Ascending aorta (tissue), 2 donors: ENCODE measurements at regions not wholly inside any gene's neighbourhood (a gene's known extent, or its start where the extent isn't known, plus 50 kb on each side); places are given as distances from the start of the nearest gene placed in this dataset.
A peak's percentile ranks its signal among the peaks of the same experiment; 100 is the strongest.
"Not testable (repeated sequence)": the region's sequence is repeated elsewhere in the genome, so short reads cannot be mapped to it uniquely, and the experiment has no call there.

Experiments used
- DNase-seq, 2 donors: peaks; one replicate each; pipeline ENCODE4 v3.0.0-alpha.2; 2019; ENCODE audit warnings: low spot score in 2 of 2
- H3K27ac ChIP-seq, 2 donors: fragments of 200-600 bp; sonication (generic); one replicate each; pipeline ENCODE4 v1.5.1; 2016 to 2017; ENCODE audit warnings: mild to moderate bottlenecking in 1 of 2
- H3K27me3 ChIP-seq: fragments of 200-600 bp; sonication (generic); one replicate; pipeline ENCODE4 v1.5.1; 2017
- H3K36me3 ChIP-seq, 2 donors: fragments of 200-600 bp; sonication (generic); one replicate each; pipeline ENCODE4 v1.5.1; 2016
- H3K4me1 ChIP-seq, 2 donors: fragments of 200-600 bp; sonication (generic); one replicate each; pipeline ENCODE4 v1.5.1; 2016 to 2017; ENCODE audit warnings: mild to moderate bottlenecking in 1 of 2
- H3K4me3 ChIP-seq, 2 donors: fragments of 200-600 bp; sonication (generic); one replicate each; pipeline ENCODE4 v1.5.1; 2016 to 2017; ENCODE audit warnings: mild to moderate bottlenecking in 1 of 2
- H3K9me3 ChIP-seq, 2 donors: fragments of 200-600 bp; sonication (generic); one replicate each; pipeline ENCODE4 v1.5.1; 2016
- intact Hi-C: fragments of 100-400 bp; cut with DNase I; formaldehyde crosslinking; loops from one replicate; pipeline ENCODE4 v1.15.1; 2023
- TF ChIP-seq, protein P1 (sequence below), 3 experiments: fragments of 200-600 bp in 2 of 3; fragments of 450-650 bp in 1 of 3; sonication (generic) in 2 of 3; IDR thresholded peaks; one replicate each; pipeline ENCODE4 v1.5.1; 2016 to 2019; ENCODE audit warnings: antibody characterized with exemption in 3 of 3, mild to moderate bottlenecking in 1 of 3, moderate library complexity in 1 of 3

DNA sequence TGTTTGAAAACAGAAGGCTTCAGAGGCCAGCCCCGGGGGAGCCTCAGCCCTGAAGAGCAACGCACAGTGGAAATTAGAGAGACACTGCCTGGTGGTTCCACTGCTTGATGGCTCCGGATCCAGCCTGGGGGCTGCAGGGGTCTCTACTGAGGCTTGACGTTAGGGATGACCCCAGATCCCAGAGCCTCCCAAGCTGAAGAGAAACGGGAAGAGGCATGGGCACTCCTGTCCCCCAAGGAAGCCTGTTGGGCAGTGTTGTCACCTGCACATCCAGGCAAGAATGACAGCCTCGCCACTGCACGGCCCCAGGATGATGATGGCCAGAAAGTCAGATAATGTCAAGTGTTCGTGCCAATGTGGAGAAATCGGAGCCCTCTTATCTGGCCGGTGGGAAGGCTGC lies 56.8 kb upstream of the FGF3 start:
- H3K9me3 ChIP-seq, result no peaks in the 10 kb centered on the region
- DNase-seq, result peak in 1 of 2 donors; percentile 41
- H3K4me3 ChIP-seq, result no peak overlapping the region
- H3K36me3 ChIP-seq, result no peaks in the 10 kb centered on the region
- intact Hi-C loops, result no loop called here
- TF ChIP-seq, protein P1, sequence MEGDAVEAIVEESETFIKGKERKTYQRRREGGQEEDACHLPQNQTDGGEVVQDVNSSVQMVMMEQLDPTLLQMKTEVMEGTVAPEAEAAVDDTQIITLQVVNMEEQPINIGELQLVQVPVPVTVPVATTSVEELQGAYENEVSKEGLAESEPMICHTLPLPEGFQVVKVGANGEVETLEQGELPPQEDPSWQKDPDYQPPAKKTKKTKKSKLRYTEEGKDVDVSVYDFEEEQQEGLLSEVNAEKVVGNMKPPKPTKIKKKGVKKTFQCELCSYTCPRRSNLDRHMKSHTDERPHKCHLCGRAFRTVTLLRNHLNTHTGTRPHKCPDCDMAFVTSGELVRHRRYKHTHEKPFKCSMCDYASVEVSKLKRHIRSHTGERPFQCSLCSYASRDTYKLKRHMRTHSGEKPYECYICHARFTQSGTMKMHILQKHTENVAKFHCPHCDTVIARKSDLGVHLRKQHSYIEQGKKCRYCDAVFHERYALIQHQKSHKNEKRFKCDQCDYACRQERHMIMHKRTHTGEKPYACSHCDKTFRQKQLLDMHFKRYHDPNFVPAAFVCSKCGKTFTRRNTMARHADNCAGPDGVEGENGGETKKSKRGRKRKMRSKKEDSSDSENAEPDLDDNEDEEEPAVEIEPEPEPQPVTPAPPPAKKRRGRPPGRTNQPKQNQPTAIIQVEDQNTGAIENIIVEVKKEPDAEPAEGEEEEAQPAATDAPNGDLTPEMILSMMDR (IDR thresholded peaks at IDR 0.05), result no peak
- H3K27ac ChIP-seq, result no peak overlapping the region
- no peaks in the 10 kb centered on the region for H3K27me3 ChIP-seq
- H3K4me1 ChIP-seq, result no peaks in the 10 kb centered on the region

GRCh38 chr11:69877235-69877634 lies 58.0 kb upstream of the FGF3 start:
- no peaks in the 10 kb centered on the region for H3K9me3 ChIP-seq
- no peak overlapping the region for H3K27ac ChIP-seq
- H3K4me3 ChIP-seq, result no peak overlapping the region
- peak in 1 of 2 donors; percentile 60 for DNase-seq
- H3K4me1 ChIP-seq, result no peaks in the 10 kb centered on the region
- H3K36me3 ChIP-seq, result no peaks in the 10 kb centered on the region
- no peaks in the 10 kb centered on the region for H3K27me3 ChIP-seq
- intact Hi-C loops, result no loop called here
- TF ChIP-seq, protein P1 (IDR thresholded peaks at IDR 0.05), result no peak

DNA sequence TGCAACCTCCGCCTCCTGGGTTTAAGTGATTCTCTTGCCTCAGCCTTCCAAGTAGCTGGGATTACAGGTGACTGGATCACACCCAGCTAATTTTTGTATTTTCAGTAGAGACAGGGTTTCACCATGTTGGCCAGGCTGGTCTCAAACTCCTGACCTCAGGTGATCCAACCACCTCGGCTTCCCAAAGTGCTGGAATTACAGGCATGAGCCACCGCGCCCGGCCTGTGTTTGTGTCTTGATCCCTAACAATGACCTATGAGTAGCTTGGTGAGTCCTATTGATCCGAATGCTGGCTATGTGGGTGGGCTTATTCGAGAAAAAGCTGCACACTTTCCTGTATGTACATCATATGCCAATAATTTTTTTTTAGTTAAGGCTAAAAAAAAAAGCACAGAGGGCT lies 58.5 kb upstream of the FGF3 start:
- H3K27ac ChIP-seq, H3K27me3 ChIP-seq, intact Hi-C loops, DNase-seq, H3K36me3 ChIP-seq, H3K4me1 ChIP-seq, H3K4me3 ChIP-seq, H3K9me3 ChIP-seq: not testable (repeated sequence)

- intact Hi-C loops, result no loop called here
- no peak overlapping the region for H3K27ac ChIP-seq
- no peaks in the 10 kb centered on the region for H3K9me3 ChIP-seq
- no peak overlapping the region for H3K4me3 ChIP-seq
- H3K4me1 ChIP-seq, result no peaks in the 10 kb centered on the region
- H3K36me3 ChIP-seq, result no peaks in the 10 kb centered on the region
- no peak for DNase-seq
- no peaks in the 10 kb centered on the region for H3K27me3 ChIP-seq
- TF ChIP-seq, protein P1 (IDR thresholded peaks at IDR 0.05), result no peak
Observed at GRCh38 chr11:69878144-69878883, 59.1 kb upstream of the FGF3 start.

DNA sequence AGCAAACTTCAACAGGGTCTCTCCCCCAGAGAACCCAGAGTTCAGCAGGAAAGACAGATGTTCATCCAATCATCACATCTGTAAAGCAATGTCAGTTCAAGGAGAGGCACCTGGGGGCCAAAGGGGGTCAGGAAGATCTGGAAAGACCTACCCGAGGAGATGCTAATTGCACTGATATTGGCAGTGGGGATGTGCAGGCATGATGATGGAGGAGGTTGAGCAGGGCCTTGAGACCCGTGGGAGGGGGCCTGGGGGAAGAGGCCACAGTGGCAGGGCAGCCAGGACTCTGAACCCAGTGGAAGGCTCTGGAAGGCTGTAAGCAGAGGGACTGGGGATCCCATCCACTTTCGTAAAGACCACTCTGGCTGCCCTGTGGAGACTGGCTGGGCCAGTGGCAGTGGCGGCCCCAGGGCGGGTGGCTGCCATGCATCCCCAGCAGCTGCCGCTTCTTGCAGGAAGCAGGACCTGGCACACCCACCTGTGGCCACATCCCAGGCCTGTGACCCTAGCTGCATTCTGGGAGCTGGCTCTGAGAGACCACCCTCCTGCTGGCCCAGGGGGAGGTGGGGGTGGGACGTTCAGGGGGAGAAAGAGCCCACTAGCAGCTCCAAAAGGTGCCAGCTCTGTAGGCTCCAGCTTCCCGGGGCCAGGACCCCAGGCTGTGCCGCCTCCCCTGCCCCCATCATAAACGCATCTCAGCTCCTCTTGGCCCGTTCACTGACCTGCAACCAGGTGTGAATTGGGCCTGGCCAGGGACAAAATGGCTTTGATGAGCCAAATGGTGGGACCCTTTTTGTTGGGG lies 59.9 kb upstream of the FGF3 start:
- TF ChIP-seq, protein P1 (IDR thresholded peaks at IDR 0.05), result no peak
- no peak overlapping the region for H3K27ac ChIP-seq
- no peak overlapping the region for H3K4me3 ChIP-seq
- intact Hi-C loops, result no loop called here
- DNase-seq, result no peak
- H3K9me3 ChIP-seq, result no peaks in the 10 kb centered on the region
- H3K36me3 ChIP-seq, result no peaks in the 10 kb centered on the region
- H3K27me3 ChIP-seq, result no peaks in the 10 kb centered on the region
- H3K4me1 ChIP-seq, result no peaks in the 10 kb centered on the region

GRCh38 chr11:69879729-69880005 lies 60.5 kb upstream of the FGF3 start:
- Histone ChIP-seq H3K27me3 (no peaks in the 10 kb centered on the region), H3K4me1 (no peaks in the 10 kb centered on the region), H3K36me3 (no peaks in the 10 kb centered on the region), H3K4me3 (no peak overlapping the region), H3K27ac (no peak overlapping the region), H3K9me3 (no peaks in the 10 kb centered on the region)
- TF ChIP-seq, protein P1 (IDR thresholded peaks at IDR 0.05), result no peak
- DNase-seq, result no peak
- intact Hi-C loops, result no loop called here
